MCF 10A (cell line): ENCODE measurements at regions not wholly inside any gene's neighbourhood (a gene's known extent, or its start where the extent isn't known, plus 50 kb on each side); places are given as distances from the start of the nearest gene placed in this dataset.

Experiments
- BruUV-seq: library from RNA; stranded (reverse); fragments of 400-500 nt; replicated peaks from 2 replicates; lab custom pipeline; 2021; lab: Mats Ljungman, UMichigan
- CTCF ChIA-PET: fragments of 300-600 bp; sonication (Branson Sonifier 250); formaldehyde crosslinking; extraction: SDS; loops from one replicate; lab custom pipeline; 2021; ENCODE audit warnings: antibody characterized with exemption, inconsistent platforms; lab: Yijun Ruan, JAX
- POLR2A ChIA-PET: fragments of 300-600, 350-650 bp; sonication (Branson Sonifier 250); formaldehyde crosslinking; extraction: SDS; loops from one replicate; lab custom pipeline; 2020; ENCODE audit warnings: antibody characterized with exemption, inconsistent platforms; lab: Yijun Ruan, JAX
- DNase-seq: peaks from one replicate; pipeline ENCODE4 v3.0.0-alpha.2; 2018; ENCODE audit not compliant: unreplicated experiment
- H3K27ac Mint-ChIP-seq: one replicate; pipeline ENCODE4 v1.8.0; 2022; ENCODE audit warnings: mild to moderate bottlenecking, low read depth, mixed read lengths; ENCODE audit not compliant: unreplicated experiment
- H3K27me3 Mint-ChIP-seq: one replicate; pipeline ENCODE4 v1.8.0; 2022; ENCODE audit warnings: mixed read lengths; ENCODE audit not compliant: insufficient read depth, unreplicated experiment
- H3K36me3 Mint-ChIP-seq: one replicate; pipeline ENCODE4 v1.8.0; 2022; ENCODE audit warnings: mild to moderate bottlenecking, moderate library complexity, mixed read lengths; ENCODE audit not compliant: insufficient read depth, unreplicated experiment
- H3K4me1 Mint-ChIP-seq: one replicate; pipeline ENCODE4 v1.8.0; 2022; ENCODE audit warnings: mixed read lengths; ENCODE audit not compliant: insufficient read depth, unreplicated experiment
- H3K4me3 Mint-ChIP-seq: one replicate; pipeline ENCODE4 v1.8.0; 2022; ENCODE audit warnings: mild to moderate bottlenecking, moderate library complexity, mixed read lengths; ENCODE audit not compliant: unreplicated experiment
- H3K9me3 Mint-ChIP-seq: one replicate; pipeline ENCODE4 v1.8.0; 2022; ENCODE audit warnings: mixed read lengths; ENCODE audit not compliant: unreplicated experiment
- CTCF ChIP-seq: fragments of 200-600 bp; IDR thresholded peaks from one replicate; pipeline ENCODE4 v1.8.0; 2022; ENCODE audit warnings: antibody characterized with exemption, mild to moderate bottlenecking; ENCODE audit not compliant: unreplicated experiment
- intact Hi-C: fragments of 100-400 bp; cut with micrococcal nuclease; formaldehyde crosslinking; loops from 2 replicates; pipeline ENCODE4 v1.14.1; 2022

- Mint-ChIP-seq H3K36me3 (no peaks in the 10 kb centered on the region), H3K27ac (no peak overlapping the region), H3K4me3 (no peak overlapping the region), H3K27me3 (peaks cover 22% of the 10 kb centered on the region), H3K9me3 (peaks cover 7% of the 10 kb centered on the region), H3K4me1 (no peaks in the 10 kb centered on the region)
- no peak for TF ChIP-seq CTCF
- CTCF ChIA-PET, result interaction anchor here (1.9 kb wide), 1 partner anchor 40 kb away, joined by 5 read pairs; no protein-coding TSS in a partner anchor
- no peak for DNase-seq
- no TSS peak for BruUV-seq
- intact Hi-C loops, result no loop called here
- POLR2A ChIA-PET, result interaction anchor here (0.5 kb wide), 1 partner anchor 11 kb away, joined by 3 read pairs; no protein-coding TSS in a partner anchor
Measured at GRCh38 chr11:43242401-43242800, 69.4 kb upstream of the API5 start.

GRCh38 chr11:43243927-43244326, 67.9 kb upstream of the API5 start:
- no peaks in the 10 kb centered on the region for H3K4me1 Mint-ChIP-seq
- no peak overlapping the region for H3K4me3 Mint-ChIP-seq
- POLR2A ChIA-PET, result no interaction called here
- intact Hi-C loops, result no loop called here
- peaks cover 8% of the 10 kb centered on the region for H3K9me3 Mint-ChIP-seq
- H3K27me3 Mint-ChIP-seq, result peaks cover 29% of the 10 kb centered on the region
- H3K27ac Mint-ChIP-seq, result no peak overlapping the region
- H3K36me3 Mint-ChIP-seq, result no peaks in the 10 kb centered on the region
- no TSS peak for BruUV-seq
- DNase-seq, result no peak
- CTCF ChIA-PET, result interaction anchor here (0.7 kb wide), 1 partner anchor 38 kb away, joined by 4 read pairs; no protein-coding TSS in a partner anchor
- TF ChIP-seq CTCF, result no peak

- CTCF ChIA-PET, result interaction anchor here (0.5 to 1.6 kb wide), 2 partner anchors 13 to 37 kb away, joined by 3 to 5 read pairs; no protein-coding TSS in a partner anchor
Measured at GRCh38 chr11:43245466-43245865, 66.3 kb upstream of the API5 start.

GRCh38 chr11:43250309-43250708, 61.5 kb upstream of the API5 start:
- peaks cover 8% of the 10 kb centered on the region for H3K9me3 Mint-ChIP-seq
- no peaks in the 10 kb centered on the region for H3K4me1 Mint-ChIP-seq
- no TSS peak for BruUV-seq
- H3K4me3 Mint-ChIP-seq, result no peak overlapping the region
- CTCF ChIA-PET, result interaction anchor here (2.0 kb wide), 1 partner anchor 32 kb away, joined by 8 read pairs; no protein-coding TSS in a partner anchor
- H3K27me3 Mint-ChIP-seq, result peaks cover 69% of the 10 kb centered on the region
- POLR2A ChIA-PET, result no interaction called here
- H3K36me3 Mint-ChIP-seq, result no peaks in the 10 kb centered on the region
- no peak for TF ChIP-seq CTCF
- no peak for DNase-seq
- no peak overlapping the region for H3K27ac Mint-ChIP-seq
- intact Hi-C loops, result no loop called here

More at GRCh38 chr11:43245466-43245865, 66.3 kb upstream of the API5 start:
- Mint-ChIP-seq H3K4me3 (no peak overlapping the region), H3K9me3 (peaks cover 8% of the 10 kb centered on the region), H3K27me3 (peaks cover 29% of the 10 kb centered on the region), H3K27ac (no peak overlapping the region), H3K4me1 (no peaks in the 10 kb centered on the region), H3K36me3 (no peaks in the 10 kb centered on the region)
- no peak for DNase-seq
- POLR2A ChIA-PET, result no interaction called here
- TF ChIP-seq CTCF, result no peak
- intact Hi-C loops, result no loop called here
- no TSS peak for BruUV-seq
